HG03442 (cell line): ENCODE measurements at regions not wholly inside any gene's neighbourhood (a gene's known extent, or its start where the extent isn't known, plus 50 kb on each side); places are given as distances from the start of the nearest gene placed in this dataset.
A peak's percentile ranks its signal among the peaks of the same experiment; 100 is the strongest.
"Not testable (repeated sequence)": the region's sequence is repeated elsewhere in the genome, so short reads cannot be mapped to it uniquely, and the experiment has no call there.

Experiments
- ATAC-seq: cut with Tn5 transposase; IDR thresholded peaks from one replicate; pipeline ENCODE4 v1.9.1; 2021; ENCODE audit warnings: mild to moderate bottlenecking, moderate library complexity; ENCODE audit not compliant: unreplicated experiment

DNA sequence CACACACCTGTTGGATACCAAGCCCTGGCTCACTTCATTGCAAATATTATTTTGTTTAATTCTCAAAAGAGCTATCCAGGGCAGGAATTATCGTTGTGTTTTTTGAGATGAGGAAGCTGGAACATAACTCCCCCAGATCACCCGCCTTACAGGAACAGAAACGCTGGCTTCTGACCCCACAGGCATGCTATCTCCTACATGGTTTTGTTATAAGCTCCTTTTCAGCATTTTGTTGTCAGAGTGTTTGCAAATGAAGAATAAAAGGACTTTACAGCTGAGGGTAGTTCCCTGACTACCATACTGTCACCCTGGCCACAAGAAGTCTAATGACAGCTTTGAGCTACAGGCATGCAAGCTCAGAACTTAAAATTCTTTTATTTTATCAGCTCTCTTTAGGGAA is 62.0 kb upstream of the MRPS9 start:
- ATAC-seq: no peak

- peak; percentile 95 for ATAC-seq
Observed at GRCh38 chr2:104976603-104977120, 61.2 kb upstream of the MRPS9 start.

GRCh38 chr2:104977958-104978357 is 59.9 kb upstream of the MRPS9 start:
- ATAC-seq: no peak

GRCh38 chr2:104979786-104980185 is 58.1 kb upstream of the MRPS9 start:
- not testable (repeated sequence) for ATAC-seq

DNA sequence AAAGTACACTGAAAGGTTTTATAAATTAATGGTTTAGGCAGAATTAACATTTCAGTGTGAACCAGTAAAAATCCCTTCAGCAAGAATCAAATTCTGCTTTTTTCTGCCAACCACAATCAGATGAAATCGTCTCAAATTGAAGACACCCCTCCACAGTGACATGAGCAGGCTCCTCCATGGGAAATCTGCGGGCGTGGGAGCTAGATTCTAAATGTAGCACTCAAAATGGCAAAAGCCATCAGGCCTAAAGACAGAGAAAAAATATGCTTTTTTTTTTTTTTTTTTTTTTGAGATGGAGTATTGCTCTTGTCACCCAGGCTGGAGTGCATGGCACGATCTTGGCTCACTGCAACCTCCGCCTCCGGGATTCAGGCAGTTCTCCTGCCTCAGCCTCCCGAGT is 55.8 kb upstream of the MRPS9 start:
- ATAC-seq: no peak
